Upper lobe of left lung (tissue), 6 donors: ENCODE measurements at regions not wholly inside any gene's neighbourhood (a gene's known extent, or its start where the extent isn't known, plus 50 kb on each side); places are given as distances from the start of the nearest gene placed in this dataset.
A peak's percentile ranks its signal among the peaks of the same experiment; 100 is the strongest.

ENCODE experiments used
- ATAC-seq, 2 donors: fragments of 200-7000 bp; cut with Tn5 transposase; one replicate each; pipeline ENCODE4 v1.9.1; 2022; ENCODE audit warnings: mild to moderate bottlenecking in 2 of 2, moderate library complexity in 2 of 2; ENCODE audit not compliant: low FRiP score in 2 of 2
- DNase-seq, 2 donors: peaks; one replicate each; pipeline ENCODE4 v3.0.0-alpha.2; 2019 to 2020
- H3K27ac ChIP-seq, 4 donors: fragments of 200-600 bp; sonication (generic); one replicate each; pipeline ENCODE4 v1.5.1; 2016 to 2019
- H3K27me3 ChIP-seq, 4 donors: fragments of 200-600 bp; sonication (generic); one replicate each; pipeline ENCODE4 v1.5.1; 2017 to 2019
- H3K36me3 ChIP-seq, 4 donors: fragments of 200-600 bp; sonication (generic); one replicate each; pipeline ENCODE4 v1.5.1; 2016 to 2019
- H3K4me1 ChIP-seq, 4 donors: fragments of 200-600 bp; sonication (generic); one replicate each; pipeline ENCODE4 v1.5.1; 2018 to 2019
- H3K4me3 ChIP-seq, 4 donors: fragments of 200-600 bp; sonication (generic); one replicate each; pipeline ENCODE4 v1.5.1; 2017 to 2019; ENCODE audit warnings: mild to moderate bottlenecking in 2 of 4, moderate library complexity in 1 of 4
- H3K9me3 ChIP-seq, 4 donors: fragments of 200-600 bp; sonication (generic); one replicate each; pipeline ENCODE4 v1.5.1; 2018 to 2019
- EP300 ChIP-seq, 4 donors: sonication (generic); formaldehyde crosslinking; IDR thresholded peaks; one replicate each; pipeline ENCODE4 v1.5.1; 2017; ENCODE audit warnings: antibody characterized with exemption in 4 of 4, control low read depth in 2 of 4
- POLR2A ChIP-seq, 4 donors: fragments of 450-650 bp; IDR thresholded peaks; one replicate each; pipeline ENCODE4 v1.5.1; 2016 to 2017; ENCODE audit warnings: antibody characterized with exemption in 4 of 4, mild to moderate bottlenecking in 2 of 4
- POLR2AphosphoS5 ChIP-seq, 2 donors: sonication (generic); formaldehyde crosslinking; IDR thresholded peaks; one replicate each; pipeline ENCODE4 v1.5.1; 2017; ENCODE audit warnings: antibody characterized with exemption in 2 of 2
- WGBS, 2 donors: methylation state at CpG; one replicate each; pipeline ENCODE4 v1.1.5; 2017 to 2018; 5-methylcytosine and 5-hydroxymethylcytosine counted together
- TF ChIP-seq, protein P1 (sequence below), 6 experiments: fragments of 450-650 bp in 4 of 6; fragments of 200-600 bp in 2 of 6; sonication (generic) in 2 of 6; IDR thresholded peaks; one replicate each; pipeline ENCODE4 v1.5.1; 2016 to 2019; ENCODE audit warnings: antibody characterized with exemption in 6 of 6
- donor health status: DM: no; HTN: no; CAD: no; lungs with moderate emphysema.
- donor health status: DM: no; HTN: yes; CAD: no; lungs with severe emphysema.

DNA sequence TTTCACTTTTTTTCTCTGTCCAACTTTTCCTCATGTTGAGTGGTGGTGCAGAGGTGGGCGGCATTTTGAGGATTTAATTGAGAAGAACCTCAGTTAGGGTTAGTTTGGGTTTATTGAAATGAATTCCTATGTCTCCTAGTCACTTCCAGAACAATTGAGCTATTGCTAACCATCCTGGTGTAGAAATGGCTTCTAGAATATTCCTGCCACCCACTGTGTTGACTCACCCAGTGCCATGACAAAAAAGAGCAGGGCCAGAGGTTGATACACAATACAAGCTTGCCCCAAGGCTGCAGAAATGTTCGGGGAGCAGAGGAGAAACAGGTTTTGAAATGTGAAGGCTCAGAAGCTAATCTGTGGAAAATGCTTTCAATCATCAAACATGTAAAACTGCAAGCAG is 167.1 kb upstream of the TRIB2 start:
- no peaks in the 10 kb centered on the region for H3K27me3 ChIP-seq
- no peak overlapping the region for H3K4me3 ChIP-seq
- no peak overlapping the region for H3K27ac ChIP-seq
- ATAC-seq: no peak
- 82 to 88% methylated on average over 2 of the region's 2 CpGs for WGBS, 2 donors
- H3K36me3 ChIP-seq: no peaks in the 10 kb centered on the region
- H3K4me1 ChIP-seq: no peaks in the 10 kb centered on the region
- no peaks in the 10 kb centered on the region for H3K9me3 ChIP-seq
- DNase-seq: no peak
- TF ChIP-seq EP300 (IDR thresholded peaks at IDR 0.05): no peak
- TF ChIP-seq POLR2AphosphoS5 (IDR thresholded peaks at IDR 0.05): no peak
- TF ChIP-seq, protein P1, sequence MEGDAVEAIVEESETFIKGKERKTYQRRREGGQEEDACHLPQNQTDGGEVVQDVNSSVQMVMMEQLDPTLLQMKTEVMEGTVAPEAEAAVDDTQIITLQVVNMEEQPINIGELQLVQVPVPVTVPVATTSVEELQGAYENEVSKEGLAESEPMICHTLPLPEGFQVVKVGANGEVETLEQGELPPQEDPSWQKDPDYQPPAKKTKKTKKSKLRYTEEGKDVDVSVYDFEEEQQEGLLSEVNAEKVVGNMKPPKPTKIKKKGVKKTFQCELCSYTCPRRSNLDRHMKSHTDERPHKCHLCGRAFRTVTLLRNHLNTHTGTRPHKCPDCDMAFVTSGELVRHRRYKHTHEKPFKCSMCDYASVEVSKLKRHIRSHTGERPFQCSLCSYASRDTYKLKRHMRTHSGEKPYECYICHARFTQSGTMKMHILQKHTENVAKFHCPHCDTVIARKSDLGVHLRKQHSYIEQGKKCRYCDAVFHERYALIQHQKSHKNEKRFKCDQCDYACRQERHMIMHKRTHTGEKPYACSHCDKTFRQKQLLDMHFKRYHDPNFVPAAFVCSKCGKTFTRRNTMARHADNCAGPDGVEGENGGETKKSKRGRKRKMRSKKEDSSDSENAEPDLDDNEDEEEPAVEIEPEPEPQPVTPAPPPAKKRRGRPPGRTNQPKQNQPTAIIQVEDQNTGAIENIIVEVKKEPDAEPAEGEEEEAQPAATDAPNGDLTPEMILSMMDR (IDR thresholded peaks at IDR 0.05): no peak
- TF ChIP-seq POLR2A (IDR thresholded peaks at IDR 0.05): no peak

DNA sequence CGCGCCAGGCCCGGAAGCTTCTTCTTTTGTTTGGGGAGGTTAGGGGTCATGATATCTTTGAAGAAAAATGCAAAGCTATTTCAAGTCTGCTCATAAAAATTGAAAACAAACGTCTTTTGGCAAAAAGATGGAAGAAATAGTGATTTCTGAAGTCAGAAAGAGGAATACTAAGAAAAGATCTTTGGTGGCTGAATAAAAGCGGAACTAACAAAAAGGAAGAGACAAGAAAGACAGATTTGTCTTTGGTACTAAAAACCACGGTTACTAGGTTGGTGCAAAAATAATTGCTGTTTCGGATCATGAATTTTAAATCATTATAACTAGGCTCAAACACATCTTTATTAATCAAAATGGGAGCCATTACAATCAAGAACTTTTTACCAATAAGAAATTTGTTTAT is 164.6 kb upstream of the TRIB2 start:
- WGBS, 2 donors: 88% methylated on average over 7 of the region's 7 CpGs
- TF ChIP-seq EP300 (IDR thresholded peaks at IDR 0.05) (no peak), POLR2A (IDR thresholded peaks at IDR 0.05) (no peak), POLR2AphosphoS5 (IDR thresholded peaks at IDR 0.05) (no peak)
- TF ChIP-seq, protein P1 (IDR thresholded peaks at IDR 0.05): no peak
- H3K27ac ChIP-seq: no peak overlapping the region
- DNase-seq (no peak), ATAC-seq (no peak)
- H3K36me3 ChIP-seq: no peaks in the 10 kb centered on the region
- H3K27me3 ChIP-seq: no peaks in the 10 kb centered on the region
- H3K9me3 ChIP-seq: no peaks in the 10 kb centered on the region
- H3K4me1 ChIP-seq: peaks cover 0 to 12% (median 10%) of the 10 kb centered on the region in 4 donors
- no peak overlapping the region for H3K4me3 ChIP-seq

DNA sequence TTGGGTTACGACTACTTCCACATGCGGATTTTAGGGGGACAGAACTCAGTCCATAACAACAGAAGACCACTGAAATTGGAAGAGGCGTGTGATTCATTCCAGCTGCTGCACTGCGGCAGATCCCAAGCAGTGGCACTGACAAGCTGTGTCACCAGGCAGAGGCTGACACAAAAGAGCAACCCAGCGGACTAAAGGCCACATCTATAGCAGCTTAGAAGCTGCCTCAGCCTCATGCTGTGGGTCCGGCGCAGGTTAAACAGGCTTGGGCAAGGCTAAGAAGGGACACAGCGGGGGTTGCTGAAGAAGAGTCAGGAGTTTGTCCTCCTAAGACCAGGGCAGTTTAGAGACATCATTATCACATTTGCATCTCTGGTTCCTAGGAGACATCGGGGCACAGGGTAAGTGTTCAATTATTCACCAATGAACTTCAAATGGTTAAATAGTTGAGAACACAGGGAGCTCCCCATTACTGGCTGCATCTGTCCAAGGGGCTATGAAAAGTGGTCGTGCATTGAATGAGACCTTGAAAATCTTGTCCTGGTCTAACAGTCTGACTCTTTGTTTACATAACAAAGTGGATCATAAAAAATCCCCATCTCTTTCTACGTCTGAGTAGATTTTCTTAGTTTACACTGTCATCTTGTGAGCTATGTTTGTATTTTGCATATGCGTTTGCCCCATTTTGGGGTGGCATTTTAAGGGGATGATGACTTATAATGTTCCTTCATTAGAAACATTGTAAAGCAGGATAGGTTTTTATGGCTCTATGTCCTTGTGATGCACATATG is 162.3 kb upstream of the TRIB2 start:
- H3K9me3 ChIP-seq: no peaks in the 10 kb centered on the region
- H3K4me1 ChIP-seq: peaks cover 0 to 12% (median 10%) of the 10 kb centered on the region in 4 donors
- TF ChIP-seq, protein P1 (IDR thresholded peaks at IDR 0.05): no peak
- TF ChIP-seq EP300 (IDR thresholded peaks at IDR 0.05): no peak
- TF ChIP-seq POLR2A (IDR thresholded peaks at IDR 0.05): no peak
- no peak for TF ChIP-seq POLR2AphosphoS5 (IDR thresholded peaks at IDR 0.05)
- no peak overlapping the region for H3K4me3 ChIP-seq
- WGBS, 2 donors: 82 to 83% methylated on average over 12 of the region's 12 CpGs
- DNase-seq (no peak), ATAC-seq (no peak)
- H3K27me3 ChIP-seq: no peaks in the 10 kb centered on the region
- H3K36me3 ChIP-seq: no peaks in the 10 kb centered on the region
- no peak overlapping the region for H3K27ac ChIP-seq

DNA sequence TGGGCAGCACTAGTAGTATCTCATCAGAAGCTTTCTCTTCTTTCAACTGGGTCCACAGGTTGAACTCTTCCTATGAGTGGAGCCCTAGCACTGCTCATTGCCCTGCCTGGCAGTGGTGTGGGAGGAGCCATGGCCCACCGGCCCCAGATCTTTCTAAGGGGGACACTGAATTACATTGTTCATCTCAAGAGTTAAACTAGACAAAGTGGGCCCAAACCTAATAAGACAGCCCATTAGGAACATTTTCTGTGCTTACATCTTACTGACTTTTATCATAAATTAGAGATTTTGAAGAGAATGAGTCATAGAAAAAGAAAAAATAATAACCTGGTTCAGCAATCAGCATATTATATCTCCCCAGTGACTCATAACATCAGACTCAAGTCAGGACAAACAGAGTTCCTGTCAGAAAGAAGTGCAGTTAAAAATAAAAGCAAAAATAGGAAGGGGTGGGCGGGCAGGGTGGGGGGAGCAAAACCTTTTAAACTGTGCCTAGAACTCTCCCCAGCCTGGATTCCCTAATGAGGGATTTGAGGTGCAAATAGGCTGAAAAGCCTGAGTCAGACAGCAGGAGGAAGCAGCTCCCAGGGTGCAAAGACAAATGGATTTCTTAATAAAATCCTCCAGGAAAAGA is 161.6 kb upstream of the TRIB2 start:
- no peak for DNase-seq
- ATAC-seq: peak in 1 of 2 donors; percentile 26
- 47 to 61% methylated on average over 2 of the region's 2 CpGs for WGBS, 2 donors
- Histone ChIP-seq H3K4me1 (peaks cover 0 to 12% (median 10%) of the 10 kb centered on the region in 4 donors), H3K27me3 (no peaks in the 10 kb centered on the region), H3K36me3 (no peaks in the 10 kb centered on the region), H3K27ac (no peak overlapping the region), H3K9me3 (no peaks in the 10 kb centered on the region), H3K4me3 (no peak overlapping the region)
- TF ChIP-seq POLR2AphosphoS5 (IDR thresholded peaks at IDR 0.05): no peak
- no peak for TF ChIP-seq EP300 (IDR thresholded peaks at IDR 0.05)
- TF ChIP-seq POLR2A (IDR thresholded peaks at IDR 0.05): no peak
- TF ChIP-seq, protein P1 (IDR thresholded peaks at IDR 0.05): no peak
